ENCODE measurements at regions not wholly inside any gene's neighbourhood (a gene's known extent, or its start where the extent isn't known, plus 50 kb on each side); places are given as distances from the start of the nearest gene placed in this dataset.
"Not testable (repeated sequence)": the region's sequence is repeated elsewhere in the genome, so short reads cannot be mapped to it uniquely, and the experiment has no call there.

GRCh38 chr13:60887711-60888110, 490.7 kb downstream of the TDRD3 start:
- no peak for FAIRE-seq

DNA sequence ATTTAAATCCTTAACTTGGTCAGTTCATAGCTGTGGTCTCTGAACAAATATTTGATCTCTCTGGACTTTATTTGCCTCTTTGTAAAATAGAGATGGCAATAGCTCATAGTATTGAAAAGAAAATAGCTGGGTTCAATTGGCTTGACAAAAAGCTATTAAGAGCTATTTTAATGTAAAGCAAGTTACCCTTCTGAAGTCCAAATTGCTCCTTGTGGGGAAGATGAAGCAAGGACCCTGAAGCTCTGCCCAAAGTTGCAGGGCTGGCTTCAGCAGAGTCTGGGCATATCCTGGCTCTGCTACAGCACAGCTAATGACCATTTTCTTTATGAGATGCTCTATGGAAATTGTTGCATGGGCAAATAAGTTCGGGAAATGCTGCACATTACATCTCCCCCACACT, 484.5 kb downstream of the TDRD3 start:
- FAIRE-seq: no peak

DNA sequence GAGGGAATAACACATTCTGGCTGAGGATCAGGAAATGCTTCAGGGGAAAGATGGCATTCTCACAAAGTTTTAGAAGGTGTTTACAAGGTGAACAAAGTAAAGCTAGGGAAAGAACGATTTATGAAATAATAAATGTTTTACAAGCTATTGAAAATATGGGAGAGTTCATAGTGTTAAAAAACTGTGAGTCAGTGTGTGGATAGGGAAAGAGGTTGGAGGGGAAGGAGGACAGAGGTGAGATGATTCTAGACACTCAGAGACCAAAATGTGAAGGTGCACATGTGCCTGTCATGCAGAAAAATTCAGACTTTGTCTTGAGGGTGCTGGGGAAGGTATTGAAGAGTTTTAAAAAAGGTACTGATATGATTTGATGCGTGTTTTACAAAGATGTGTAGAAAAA, 476.1 kb downstream of the TDRD3 start:
- FAIRE-seq: no peak

GRCh38 chr13:60869941-60870613, 473.1 kb downstream of the TDRD3 start:
- FAIRE-seq: no peak

GRCh38 chr13:60869225-60869624, 472.2 kb downstream of the TDRD3 start:
- FAIRE-seq: no peak

DNA sequence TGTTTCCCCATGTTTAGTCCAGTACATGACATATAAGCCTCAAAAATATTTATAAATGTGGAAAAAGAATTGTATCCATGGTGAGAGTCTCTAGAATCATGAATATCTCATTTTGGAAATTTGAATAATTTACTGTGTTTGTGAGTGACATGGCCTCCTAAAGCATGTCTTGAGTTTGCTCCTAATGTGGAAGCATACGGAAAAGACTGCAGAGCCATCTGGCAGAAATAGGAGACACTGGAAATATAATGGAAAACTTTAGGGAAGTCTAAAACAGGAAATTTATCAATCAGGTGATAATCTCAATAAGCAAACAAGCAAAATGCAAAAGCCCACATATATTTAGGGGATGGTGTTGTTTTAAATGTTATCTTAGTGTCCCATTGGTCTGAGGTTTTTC, 465.0 kb downstream of the TDRD3 start:
- FAIRE-seq: no peak

DNA sequence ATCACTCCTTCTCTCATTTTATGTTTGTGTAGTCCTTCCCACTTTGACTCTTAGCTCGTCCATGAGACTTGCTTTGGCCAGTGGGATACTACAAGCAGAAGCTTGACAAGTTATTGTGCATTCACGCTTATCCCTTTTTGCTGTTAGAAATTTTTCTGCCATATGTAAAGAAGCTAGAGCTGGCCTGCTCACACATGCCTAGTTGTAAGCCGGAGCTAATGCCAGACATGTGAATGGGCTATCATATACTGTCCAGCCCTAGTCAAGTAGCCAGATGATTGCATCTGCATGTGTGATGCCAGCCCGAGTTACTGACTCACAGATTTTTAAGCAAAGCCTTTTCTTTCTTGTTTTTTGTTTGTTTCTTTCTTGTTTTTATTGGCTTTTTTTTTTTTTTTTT, 460.7 kb downstream of the TDRD3 start:
- FAIRE-seq: no peak

DNA sequence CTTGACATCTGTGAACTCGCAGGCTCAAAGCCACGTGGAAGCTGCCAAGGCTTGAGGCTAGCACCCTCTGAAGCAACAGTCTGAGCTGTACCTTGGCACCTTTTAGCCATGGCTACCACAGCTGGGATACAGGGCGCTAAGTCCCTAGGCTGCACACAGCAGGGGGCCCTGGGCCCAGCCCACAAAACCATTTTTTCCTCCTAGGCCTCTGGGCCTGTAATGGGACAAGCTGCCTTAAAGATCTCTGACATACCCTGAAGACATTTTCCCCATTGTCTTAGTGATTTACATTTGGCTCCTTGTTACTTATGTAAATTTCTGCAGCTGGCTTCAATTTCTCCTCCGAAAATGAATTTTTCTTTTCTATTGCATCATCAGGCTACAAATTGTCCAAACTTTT, 455.9 kb downstream of the TDRD3 start:
- no peak for FAIRE-seq

DNA sequence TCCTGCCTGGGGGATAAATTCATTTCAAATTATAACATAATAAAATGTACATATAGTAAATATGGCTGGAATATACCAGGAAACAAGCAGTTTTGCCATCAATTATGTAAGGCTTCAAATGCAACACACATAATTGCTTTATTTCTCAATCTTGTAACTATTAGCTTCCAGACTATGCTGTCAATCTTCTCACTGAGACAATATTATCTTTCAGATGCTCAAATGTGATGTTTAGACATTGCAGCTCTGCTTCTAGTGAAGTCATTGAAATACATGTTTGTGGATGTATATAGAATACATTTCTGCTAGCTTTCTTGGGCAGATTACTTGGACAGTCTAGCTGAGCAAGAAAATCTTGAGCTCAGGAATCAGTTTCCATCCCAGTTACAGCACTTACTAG, 454.4 kb downstream of the TDRD3 start:
- FAIRE-seq: no peak

GRCh38 chr13:60850526-60850925, 453.5 kb downstream of the TDRD3 start:
- FAIRE-seq: no peak

DNA sequence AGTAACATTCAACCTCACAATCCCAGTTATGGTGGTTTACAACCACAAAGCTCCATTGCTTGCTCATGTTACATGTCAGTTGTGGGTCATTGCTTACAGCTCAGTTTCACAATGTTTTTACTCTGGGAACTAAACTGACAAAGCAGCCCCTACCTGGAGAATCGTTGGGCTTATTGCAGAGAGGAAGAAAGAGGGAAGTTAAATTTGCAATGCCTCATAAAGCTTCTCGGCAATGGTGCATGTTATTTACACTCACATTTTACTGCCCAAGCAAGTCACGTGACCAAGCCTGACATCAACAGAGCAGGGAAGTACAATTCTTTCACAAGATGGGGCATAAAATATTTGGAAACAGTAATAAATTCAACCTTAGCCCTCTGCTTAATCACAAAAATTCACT, 441.6 kb downstream of the TDRD3 start:
- no peak for FAIRE-seq

DNA sequence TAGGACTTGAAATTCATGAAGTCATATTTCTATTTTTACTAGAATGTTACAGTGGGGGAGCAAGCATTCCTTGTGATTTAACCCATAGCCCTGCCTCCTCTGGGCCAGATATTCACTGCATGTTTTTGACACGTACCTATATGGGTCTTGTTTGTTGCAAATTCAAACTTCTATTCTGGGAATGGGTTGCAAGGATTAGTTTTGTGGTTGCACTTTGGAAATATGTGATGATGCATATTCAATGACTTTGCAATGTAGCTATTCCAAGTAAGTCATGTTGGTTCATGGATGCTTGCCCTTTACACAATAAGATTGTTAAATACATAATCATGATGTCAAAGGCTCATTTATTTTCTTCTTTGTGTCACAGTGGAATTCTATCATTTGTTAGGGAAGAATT, 440.8 kb downstream of the TDRD3 start:
- no peak for FAIRE-seq

DNA sequence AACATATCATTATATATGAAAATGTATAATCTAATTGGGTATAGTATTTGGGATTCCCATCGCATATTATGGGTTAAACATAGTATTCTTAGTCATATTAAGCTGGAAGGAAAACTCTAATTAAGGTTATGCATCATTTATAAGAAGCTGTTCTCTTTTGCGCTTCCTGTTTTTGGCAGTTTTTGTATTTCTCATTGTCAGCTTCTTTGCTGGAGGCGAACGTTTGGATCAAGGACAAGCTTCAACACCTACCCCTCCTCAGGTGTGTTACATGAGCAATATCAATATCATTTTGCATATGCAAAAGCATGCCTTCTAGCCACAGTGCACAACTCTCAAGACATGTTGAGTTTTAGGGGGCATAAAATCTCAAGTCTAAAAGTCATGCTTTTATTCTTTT, 439.8 kb downstream of the TDRD3 start:
- no peak for FAIRE-seq

DNA sequence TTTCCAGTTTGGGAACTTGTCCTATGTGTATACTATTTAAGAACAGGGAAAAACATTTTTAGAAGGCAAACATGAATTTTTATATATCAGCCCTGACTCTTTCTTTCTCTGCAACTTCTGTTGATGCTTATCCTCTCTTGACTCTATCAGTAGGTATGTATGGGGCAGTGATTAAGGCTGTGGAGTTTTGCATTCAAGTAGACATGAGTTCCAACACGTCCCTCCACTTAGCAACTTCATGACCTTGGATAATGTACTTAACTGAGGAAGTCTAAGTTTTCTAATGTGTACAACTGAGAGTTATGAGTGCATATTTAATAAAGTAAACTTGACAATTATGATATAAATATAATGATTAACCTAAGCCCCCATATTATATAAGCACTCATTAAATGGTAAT, 414.6 kb downstream of the TDRD3 start:
- FAIRE-seq: no peak

GRCh38 chr13:60805640-60806039, 408.6 kb downstream of the TDRD3 start:
- not testable (repeated sequence) for FAIRE-seq

DNA sequence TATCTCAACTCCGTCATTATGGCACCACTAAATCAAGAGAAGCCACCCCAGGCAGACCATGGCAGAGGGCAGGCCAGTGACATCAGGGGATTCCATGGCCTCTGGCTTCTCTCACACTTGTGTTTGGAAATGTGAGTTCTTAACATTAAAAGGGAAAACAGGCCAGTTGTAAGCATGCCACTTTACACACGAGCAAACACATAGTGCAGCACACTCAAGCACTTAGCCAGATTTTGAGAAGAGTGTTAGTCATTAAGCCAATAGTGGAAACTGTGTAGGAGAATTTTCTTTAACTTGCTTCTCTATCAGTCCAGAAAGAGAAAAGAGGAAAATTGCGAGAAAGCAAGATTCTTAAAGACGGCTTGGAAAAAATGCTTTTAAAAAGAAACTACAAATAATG, 401.5 kb downstream of the TDRD3 start:
- FAIRE-seq: no peak

- FAIRE-seq: no peak
These were observed 400.1 kb downstream of the TDRD3 start for GRCh38 chr13:60797112-60797511.

DNA sequence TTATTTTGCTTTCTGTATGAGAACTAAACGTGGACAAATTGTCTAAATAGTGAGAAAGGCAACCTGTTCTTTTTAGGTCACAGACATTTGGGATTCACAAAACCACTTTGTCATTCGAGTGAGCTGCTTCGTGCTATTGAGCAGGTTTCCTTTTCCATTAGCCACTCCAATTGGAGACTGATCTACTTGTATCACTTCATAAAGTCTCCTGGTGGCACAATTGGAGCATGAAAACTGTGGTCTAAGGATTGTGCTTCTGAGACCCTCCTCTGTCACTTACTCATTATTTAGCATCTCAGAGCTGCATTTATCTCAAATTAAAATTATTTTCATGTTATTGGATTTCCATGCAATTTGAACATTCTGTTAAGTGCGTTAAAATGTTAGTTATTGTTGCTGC, 397.7 kb downstream of the TDRD3 start:
- no peak for FAIRE-seq

- no peak for FAIRE-seq
These were observed 393.6 kb downstream of the TDRD3 start for GRCh38 chr13:60790620-60791019.

DNA sequence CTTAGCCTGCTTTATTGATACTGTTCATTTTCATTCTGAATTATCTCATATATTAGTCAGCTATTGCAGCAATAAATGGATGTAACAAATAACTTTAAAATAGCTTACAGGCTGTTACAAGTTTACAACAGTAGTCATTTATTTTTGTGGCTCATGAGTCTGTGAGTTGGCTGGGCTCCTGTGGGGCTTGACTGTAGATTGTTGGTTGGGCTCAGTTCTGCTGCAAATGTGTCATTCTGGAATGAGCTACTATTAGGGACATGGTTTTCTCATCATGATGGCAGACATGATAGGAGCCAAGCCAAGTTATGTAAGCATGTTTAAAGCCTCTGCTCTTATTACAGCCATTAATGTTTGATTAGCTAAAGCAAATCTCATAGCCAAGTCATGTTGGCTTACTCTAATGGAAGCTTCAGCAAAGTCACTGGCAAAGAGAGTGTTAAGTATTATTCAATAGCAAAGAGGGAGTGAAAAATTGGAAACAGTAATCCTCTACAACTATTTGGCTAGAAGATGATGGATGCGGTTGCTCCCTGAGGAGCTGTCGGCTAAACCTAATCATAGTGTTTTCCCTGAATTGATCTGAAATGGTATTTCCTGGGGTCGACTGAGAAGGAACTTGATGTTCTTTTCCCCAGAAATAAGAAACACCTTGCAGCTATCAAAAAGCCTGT, 391.3 kb downstream of the TDRD3 start:
- FAIRE-seq: no peak

DNA sequence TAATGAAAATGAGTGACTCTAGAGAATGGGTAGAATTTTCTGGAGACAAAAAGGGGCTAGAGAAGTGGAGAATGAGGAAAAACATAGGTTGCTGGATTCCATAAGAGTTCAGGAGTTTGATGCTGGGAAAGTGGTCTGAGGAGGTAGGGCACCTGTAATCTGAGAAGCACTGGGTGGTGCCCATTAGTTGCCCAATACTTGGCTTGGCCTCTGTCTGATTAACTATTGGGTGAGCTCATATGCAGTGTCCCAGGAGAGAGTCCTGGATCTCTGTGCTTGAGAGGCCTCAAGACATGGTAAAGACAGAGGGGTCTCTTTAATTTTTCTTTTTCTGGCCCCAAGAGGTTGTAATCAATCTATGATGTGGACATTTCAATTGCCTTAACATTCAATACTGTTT, 390.1 kb downstream of the TDRD3 start:
- no peak for FAIRE-seq

- FAIRE-seq: no peak
These were observed 375.7 kb downstream of the TDRD3 start for GRCh38 chr13:60772726-60773125.

DNA sequence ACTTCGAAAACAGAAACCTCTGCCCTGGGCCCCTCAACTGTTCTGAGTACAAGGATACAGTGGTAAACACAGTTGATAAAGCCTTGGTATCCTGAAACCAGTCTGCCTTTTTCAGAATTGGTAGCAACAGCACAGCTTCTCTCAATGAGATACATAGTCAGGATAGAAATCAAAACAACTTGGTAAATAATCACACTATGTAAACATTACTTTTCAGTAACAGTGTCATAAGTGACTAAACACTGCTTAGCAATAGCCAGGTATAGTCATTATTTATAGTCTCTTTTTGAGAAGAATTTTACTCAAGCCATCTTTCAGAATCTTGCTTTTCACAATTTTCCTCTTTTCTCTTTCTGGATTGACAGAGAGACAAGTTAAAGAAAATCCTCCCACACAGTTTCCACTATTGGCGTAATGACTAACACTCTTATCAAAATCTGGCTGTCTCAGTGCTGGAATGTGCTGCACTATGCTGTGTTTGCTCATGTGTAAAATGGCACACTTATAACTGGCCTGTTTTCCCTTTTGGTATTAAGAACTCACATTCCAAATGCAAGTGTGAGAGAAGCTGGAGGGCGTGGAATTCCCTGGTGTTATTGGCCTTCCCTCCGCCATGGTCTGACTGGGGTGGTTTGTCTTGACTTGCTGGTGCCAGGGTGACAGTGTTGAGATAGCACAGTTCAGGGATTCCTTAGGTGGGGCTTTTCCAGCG, 368.8 kb downstream of the TDRD3 start:
- FAIRE-seq: no peak

DNA sequence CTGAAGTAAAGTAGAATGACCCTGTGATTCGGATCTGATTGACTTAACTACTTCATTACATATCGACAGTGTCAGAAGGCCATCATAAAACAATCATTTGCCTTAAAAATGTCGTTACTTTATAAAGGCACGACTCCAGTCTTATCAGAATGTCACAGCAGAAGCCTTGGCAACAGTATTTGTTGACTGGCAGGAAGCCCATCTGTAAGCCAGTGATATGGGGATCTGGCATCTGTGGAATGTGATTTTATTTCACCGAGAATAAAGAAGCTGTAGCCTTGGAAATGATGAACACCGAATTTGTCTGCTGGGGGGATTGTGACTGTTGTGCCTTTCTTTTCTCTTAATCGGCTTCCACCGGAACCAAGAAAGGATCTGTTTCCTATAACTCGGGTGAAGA, 362.5 kb downstream of the TDRD3 start:
- no peak for FAIRE-seq

Data from G401.6 (cell line).